Stomach (tissue), 4 donors: ENCODE measurements at regions not wholly inside any gene's neighbourhood (a gene's known extent, or its start where the extent isn't known, plus 50 kb on each side); places are given as distances from the start of the nearest gene placed in this dataset.

Source experiments
- CTCF ChIP-seq, 7 experiments: fragments of 450-650 bp in 4 of 7; fragments of 200-600 bp in 3 of 7; sonication (generic) in 3 of 7; IDR thresholded peaks; one replicate each; pipeline ENCODE4 v1.5.1; 2016 to 2019; ENCODE audit warnings: antibody characterized with exemption in 7 of 7, control low read depth in 2 of 7, mild to moderate bottlenecking in 1 of 7
- EP300 ChIP-seq: sonication (generic); formaldehyde crosslinking; IDR thresholded peaks from one replicate; pipeline ENCODE4 v1.6.1; 2017; ENCODE audit warnings: antibody characterized with exemption
- POLR2A ChIP-seq, 4 donors: fragments of 450-650 bp; IDR thresholded peaks; one replicate each; pipeline ENCODE4 v1.6.1; 2016; ENCODE audit warnings: antibody characterized with exemption in 4 of 4, control low read depth in 2 of 4, mild to moderate bottlenecking in 1 of 4, moderate library complexity in 1 of 4
- POLR2AphosphoS5 ChIP-seq, 3 donors: sonication (generic); formaldehyde crosslinking; IDR thresholded peaks; one replicate each; pipeline ENCODE4 v1.6.1; 2016; ENCODE audit warnings: antibody characterized with exemption in 3 of 3

DNA sequence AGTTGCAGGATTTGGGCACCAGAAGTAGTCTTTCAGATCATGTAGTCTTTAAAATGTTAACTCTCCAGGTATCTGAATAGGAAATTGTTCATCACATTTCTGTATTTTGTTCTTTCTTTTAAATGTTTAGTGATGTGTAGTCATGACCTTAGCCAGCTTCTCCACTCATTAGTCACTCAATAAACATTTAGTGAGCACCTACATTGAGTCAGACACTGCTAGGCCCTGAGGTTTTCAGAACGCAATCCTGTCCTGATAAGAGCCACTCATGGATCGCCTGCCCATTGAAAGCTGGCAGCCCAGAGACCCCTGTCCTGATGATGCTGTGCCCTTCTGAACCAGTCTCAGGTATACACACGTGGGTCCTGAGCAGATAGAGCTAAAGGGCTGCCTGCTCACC lies 163.4 kb upstream of the HEY2 start:
- TF ChIP-seq CTCF (IDR thresholded peaks at IDR 0.05): no peak
- TF ChIP-seq EP300: no peak
- no peak for TF ChIP-seq POLR2A (IDR thresholded peaks at IDR 0.05)
- TF ChIP-seq POLR2AphosphoS5 (IDR thresholded peaks at IDR 0.05): no peak
